B cell (primary cell): ENCODE measurements at regions not wholly inside any gene's neighbourhood (a gene's known extent, or its start where the extent isn't known, plus 50 kb on each side); places are given as distances from the start of the nearest gene placed in this dataset.

Experiments
- ATAC-seq: fragments of 200-7000 bp; cut with Tn5 transposase; one replicate; pipeline ENCODE4 v1.10.0; 2021; ENCODE audit warnings: low read depth, mild to moderate bottlenecking, moderate number of reproducible peaks, moderate library complexity
- CTCF ChIA-PET: fragments of 350-600 bp; sonication (Branson Sonifier 250); formaldehyde crosslinking; loops from one replicate; lab custom pipeline; 2021; ENCODE audit warnings: antibody characterized with exemption, inconsistent platforms; lab: Charles Lee
- POLR2A ChIA-PET: fragments of 350-600 bp; sonication (Branson Sonifier 250); formaldehyde crosslinking; loops from one replicate; lab custom pipeline; 2021; ENCODE audit warnings: antibody characterized with exemption; lab: Charles Lee
- DNase-seq: peaks from one replicate; pipeline ENCODE4 v3.0.0; 2013
- H2AFZ ChIP-seq: 2 replicates; pipeline ENCODE4 v1.6.1; 2012; ENCODE audit warnings: mild to moderate bottlenecking, low read depth, low read length; ENCODE audit not compliant: insufficient read depth, poor library complexity, severe bottlenecking
- H3K27ac ChIP-seq, 2 donors: 1 replicate in 1 of 2; 2 replicates in 1 of 2; pipeline ENCODE4 v1.5.1; 2012 to 2013; ENCODE audit warnings: low read length in 2 of 2, mild to moderate bottlenecking in 2 of 2, moderate library complexity in 1 of 2
- H3K27me3 ChIP-seq, 4 experiments: fragments of 200-600 bp in 1 of 4; sonication (generic) in 1 of 4; replicated peaks in 1 of 4; 1 replicate in 2 of 4; 2 replicates in 2 of 4; pipeline versions ENCODE4 v1.6.1 to v1.7.0; 2013 to 2016; ENCODE audit warnings: low read length in 3 of 4, mild to moderate bottlenecking in 2 of 4, mixed read lengths in 1 of 4, moderate library complexity in 1 of 4; ENCODE audit not compliant: insufficient read depth in 4 of 4, control insufficient read depth in 3 of 4; ENCODE audit errors: control extremely low read depth in 1 of 4
- H3K36me3 ChIP-seq, 2 experiments: replicated peaks in 1 of 2; 1 replicate in 1 of 2; 2 replicates in 1 of 2; pipeline versions ENCODE4 v1.6.1 to v1.7.1; 2013; ENCODE audit warnings: low read length in 1 of 2; ENCODE audit not compliant: insufficient read depth in 2 of 2, control insufficient read depth in 1 of 2; ENCODE audit errors: control extremely low read depth in 1 of 2, extremely low read depth in 1 of 2
- H3K4me1 ChIP-seq, 2 donors: fragments of 200-600 bp in 1 of 2; sonication (generic) in 1 of 2; 1 replicate in 1 of 2; 2 replicates in 1 of 2; pipeline versions ENCODE4 v1.5.1 to v1.6.1; 2013 to 2017; ENCODE audit warnings: low read length in 2 of 2; ENCODE audit not compliant: control insufficient read depth in 2 of 2, insufficient read depth in 2 of 2
- H3K4me2 ChIP-seq: replicated peaks from 2 replicates; pipeline ENCODE3; 2012; ENCODE audit warnings: mild to moderate bottlenecking, low read depth, low read length; ENCODE audit not compliant: poor library complexity, severe bottlenecking
- H3K4me3 ChIP-seq, 5 experiments: fragments of 200-600 bp in 1 of 5; sonication (generic) in 1 of 5; 1 replicate in 3 of 5; 2 replicates in 2 of 5; pipeline versions ENCODE4 v1.5.1 to v1.7.0; 2011 to 2016; ENCODE audit warnings: low read length in 4 of 5, mild to moderate bottlenecking in 4 of 5, low read depth in 2 of 5, control low read depth in 1 of 5, moderate library complexity in 1 of 5; ENCODE audit not compliant: insufficient read depth in 1 of 5; ENCODE audit errors: control extremely low read depth in 1 of 5, extremely low read depth in 1 of 5
- H3K79me2 ChIP-seq: fragments of 200-600 bp; sonication (generic); one replicate; pipeline ENCODE4 v1.6.0; 2016; ENCODE audit warnings: low read length; ENCODE audit not compliant: control insufficient read depth, insufficient read depth
- H3K9ac ChIP-seq: fragments of 200-600 bp; sonication (generic); 2 replicates; pipeline ENCODE4 v1.6.1; 2017; ENCODE audit warnings: mild to moderate bottlenecking, low read length, moderate library complexity
- H3K9me3 ChIP-seq, 3 donors: one replicate each; pipeline versions ENCODE4 v1.6.1 to v1.7.1; 2013; ENCODE audit warnings: low read length in 2 of 3; ENCODE audit not compliant: control insufficient read depth in 2 of 3, insufficient read depth in 1 of 3; ENCODE audit errors: control extremely low read depth in 1 of 3
- H4K20me1 ChIP-seq: 2 replicates; pipeline ENCODE4 v1.6.0; 2012; ENCODE audit warnings: mild to moderate bottlenecking, low read length; ENCODE audit not compliant: insufficient read depth, control insufficient read depth, poor library complexity, severe bottlenecking
- H3K27ac Mint-ChIP-seq: one replicate; pipeline ENCODE4 v1.8.0; 2021; ENCODE audit warnings: mixed read lengths
- H3K27me3 Mint-ChIP-seq: one replicate; pipeline ENCODE4 v1.8.0; 2021; ENCODE audit warnings: mixed read lengths
- H3K4me1 Mint-ChIP-seq: one replicate; pipeline ENCODE4 v1.8.0; 2021; ENCODE audit warnings: mixed read lengths
- H3K4me3 Mint-ChIP-seq: one replicate; pipeline ENCODE4 v1.8.0; 2021; ENCODE audit warnings: mixed read lengths
- H3K9me3 Mint-ChIP-seq: one replicate; pipeline ENCODE4 v1.8.0; 2022; ENCODE audit warnings: mixed read lengths; ENCODE audit not compliant: insufficient read depth
- EZH2 ChIP-seq: IDR thresholded peaks from 2 replicates; pipeline ENCODE4 v1.6.1; 2012; ENCODE audit warnings: borderline replicate concordance, low read depth, mild to moderate bottlenecking, moderate library complexity, low read length; ENCODE audit not compliant: insufficient read depth, poor library complexity, severe bottlenecking
- WGBS: methylation state at CpG from one replicate; pipeline ENCODE4 v1.1.5; 2013; ENCODE audit warnings: missing lambda C conversion rate; ENCODE audit not compliant: insufficient coverage; 5-methylcytosine and 5-hydroxymethylcytosine counted together
- intact Hi-C: fragments of 100-400 bp; cut with micrococcal nuclease; formaldehyde crosslinking; loops from one replicate; pipeline ENCODE4 v1.10.0; 2022
- TF ChIP-seq, protein P1 (sequence below): fragments of 200-600 bp; IDR thresholded peaks from one replicate; pipeline ENCODE4 v1.8.0; 2022; ENCODE audit warnings: antibody characterized with exemption, mild to moderate bottlenecking

DNA sequence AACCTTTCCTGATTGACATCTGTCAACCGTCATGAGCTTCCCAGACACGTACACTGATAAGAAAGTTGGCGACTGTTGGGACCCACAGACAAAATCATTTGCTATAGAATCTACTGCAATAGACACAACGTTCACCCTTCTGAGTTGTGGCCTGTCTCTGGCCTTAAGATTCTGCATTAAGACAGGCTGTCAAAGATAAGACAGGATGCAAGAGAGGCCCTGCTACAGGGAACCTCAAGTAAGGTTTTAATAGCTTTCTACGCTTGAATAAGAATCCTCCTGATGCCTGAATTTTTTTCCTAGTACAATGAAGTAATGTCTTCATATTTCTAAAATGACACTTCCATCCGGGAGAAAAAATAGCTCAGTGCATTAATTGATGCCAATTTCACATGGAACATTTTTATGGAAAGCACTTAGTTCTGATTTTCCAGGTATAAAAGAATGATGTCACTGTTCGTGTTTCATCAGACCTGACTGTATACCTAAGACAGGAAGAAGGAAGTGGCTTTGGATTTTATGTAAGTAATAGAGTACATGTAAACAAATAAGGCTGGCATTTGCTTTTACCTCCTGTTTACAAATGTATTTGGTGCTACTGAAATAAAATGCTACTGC is 275.2 kb upstream of the GPC6 start:
- DNase-seq: no peak
- intact Hi-C loops: no loop called here
- no peak overlapping the region for H3K4me3 ChIP-seq
- H3K4me1 Mint-ChIP-seq: no peaks in the 10 kb centered on the region
- H3K27ac ChIP-seq: no peak overlapping the region
- no peak overlapping the region for H3K4me3 Mint-ChIP-seq
- H3K4me1 ChIP-seq: no peaks in the 10 kb centered on the region
- no peaks in the 10 kb centered on the region for H3K79me2 ChIP-seq
- WGBS: 100% methylated on average over 3 of the region's 7 CpGs
- H3K27ac Mint-ChIP-seq: no peak overlapping the region
- no peak overlapping the region for H2AFZ ChIP-seq
- no peak overlapping the region for H3K4me2 ChIP-seq
- TF ChIP-seq, protein P1, sequence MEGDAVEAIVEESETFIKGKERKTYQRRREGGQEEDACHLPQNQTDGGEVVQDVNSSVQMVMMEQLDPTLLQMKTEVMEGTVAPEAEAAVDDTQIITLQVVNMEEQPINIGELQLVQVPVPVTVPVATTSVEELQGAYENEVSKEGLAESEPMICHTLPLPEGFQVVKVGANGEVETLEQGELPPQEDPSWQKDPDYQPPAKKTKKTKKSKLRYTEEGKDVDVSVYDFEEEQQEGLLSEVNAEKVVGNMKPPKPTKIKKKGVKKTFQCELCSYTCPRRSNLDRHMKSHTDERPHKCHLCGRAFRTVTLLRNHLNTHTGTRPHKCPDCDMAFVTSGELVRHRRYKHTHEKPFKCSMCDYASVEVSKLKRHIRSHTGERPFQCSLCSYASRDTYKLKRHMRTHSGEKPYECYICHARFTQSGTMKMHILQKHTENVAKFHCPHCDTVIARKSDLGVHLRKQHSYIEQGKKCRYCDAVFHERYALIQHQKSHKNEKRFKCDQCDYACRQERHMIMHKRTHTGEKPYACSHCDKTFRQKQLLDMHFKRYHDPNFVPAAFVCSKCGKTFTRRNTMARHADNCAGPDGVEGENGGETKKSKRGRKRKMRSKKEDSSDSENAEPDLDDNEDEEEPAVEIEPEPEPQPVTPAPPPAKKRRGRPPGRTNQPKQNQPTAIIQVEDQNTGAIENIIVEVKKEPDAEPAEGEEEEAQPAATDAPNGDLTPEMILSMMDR: no peak
- H3K9me3 ChIP-seq: peaks cover 0 to 6% (median 0%) of the 10 kb centered on the region in 3 donors
- POLR2A ChIA-PET: no interaction called here
- ATAC-seq: no peak
- H3K36me3 ChIP-seq: no peaks in the 10 kb centered on the region
- H3K27me3 ChIP-seq: no peaks in the 10 kb centered on the region
- H3K27me3 Mint-ChIP-seq: no peaks in the 10 kb centered on the region
- CTCF ChIA-PET: no interaction called here
- H4K20me1 ChIP-seq: no peaks in the 10 kb centered on the region
- H3K9ac ChIP-seq: no peak overlapping the region
- H3K9me3 Mint-ChIP-seq: peaks cover 5% of the 10 kb centered on the region

DNA sequence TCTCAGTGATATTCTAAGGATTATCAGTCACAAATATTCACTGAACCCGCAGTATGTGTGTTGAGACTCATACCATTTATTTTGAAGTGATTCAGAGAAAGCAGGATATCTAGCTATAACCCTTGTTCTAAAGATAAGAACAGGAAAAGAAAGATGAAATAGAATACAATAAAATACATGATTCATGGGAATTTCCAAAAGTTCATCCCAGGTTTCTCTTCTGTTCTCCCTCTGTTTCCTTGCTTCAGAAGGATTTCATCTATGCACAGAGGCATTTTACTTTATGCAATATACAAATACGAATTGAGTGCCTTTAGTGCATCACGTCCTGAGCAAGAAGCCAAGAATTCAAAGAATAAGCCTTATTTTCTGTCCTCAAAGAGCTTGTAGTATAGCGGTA is 274.4 kb upstream of the GPC6 start:
- Histone ChIP-seq H3K36me3 (no peaks in the 10 kb centered on the region), H3K4me2 (no peak overlapping the region), H3K79me2 (no peaks in the 10 kb centered on the region), H4K20me1 (no peaks in the 10 kb centered on the region), H3K4me3 (no peak overlapping the region), H2AFZ (no peak overlapping the region), H3K9ac (no peak overlapping the region), H3K27ac (no peak overlapping the region), H3K27me3 (no peaks in the 10 kb centered on the region), H3K4me1 (no peaks in the 10 kb centered on the region), H3K9me3 (peaks cover 0 to 6% (median 0%) of the 10 kb centered on the region in 3 donors)
- Mint-ChIP-seq H3K4me1 (no peaks in the 10 kb centered on the region), H3K9me3 (peaks cover 5% of the 10 kb centered on the region), H3K27me3 (no peaks in the 10 kb centered on the region), H3K4me3 (no peak overlapping the region), H3K27ac (no peak overlapping the region)
- intact Hi-C loops: no loop called here
- ATAC-seq: no peak
- whole genome bisulfite sequencing: no CpG with 5 or more reads among the region's 4 CpGs
- POLR2A ChIA-PET: no interaction called here
- no peak for TF ChIP-seq EZH2
- TF ChIP-seq, protein P1: no peak
- CTCF ChIA-PET: no interaction called here
- no peak for DNase-seq
